HG02970 (cell line): ENCODE measurements at regions not wholly inside any gene's neighbourhood (a gene's known extent, or its start where the extent isn't known, plus 50 kb on each side); places are given as distances from the start of the nearest gene placed in this dataset.

Experiments used
- ATAC-seq: cut with Tn5 transposase; IDR thresholded peaks from one replicate; pipeline ENCODE4 v1.9.1; 2021; ENCODE audit warnings: mild to moderate bottlenecking, moderate library complexity, moderate number of reproducible peaks; ENCODE audit not compliant: unreplicated experiment, low FRiP score

DNA sequence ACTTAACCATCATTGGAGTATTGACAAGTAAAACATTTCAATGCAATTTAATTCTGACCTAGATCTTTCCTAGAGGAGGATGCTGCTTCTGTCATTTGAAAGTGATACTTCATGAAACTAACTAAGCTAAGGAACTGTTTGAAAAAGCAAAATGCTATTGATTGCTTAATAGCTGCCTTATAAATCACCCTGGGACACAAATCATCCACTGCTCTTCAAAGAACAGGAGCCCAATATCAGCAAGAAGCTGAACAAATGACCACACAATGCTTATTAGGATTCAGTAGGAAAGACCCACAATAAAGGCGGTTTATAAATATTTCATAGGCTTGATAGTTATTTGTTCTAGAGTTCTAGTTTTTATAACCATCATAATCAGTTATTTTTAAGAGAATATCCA, 216.3 kb downstream of the TEX36 start:
- ATAC-seq: no peak

DNA sequence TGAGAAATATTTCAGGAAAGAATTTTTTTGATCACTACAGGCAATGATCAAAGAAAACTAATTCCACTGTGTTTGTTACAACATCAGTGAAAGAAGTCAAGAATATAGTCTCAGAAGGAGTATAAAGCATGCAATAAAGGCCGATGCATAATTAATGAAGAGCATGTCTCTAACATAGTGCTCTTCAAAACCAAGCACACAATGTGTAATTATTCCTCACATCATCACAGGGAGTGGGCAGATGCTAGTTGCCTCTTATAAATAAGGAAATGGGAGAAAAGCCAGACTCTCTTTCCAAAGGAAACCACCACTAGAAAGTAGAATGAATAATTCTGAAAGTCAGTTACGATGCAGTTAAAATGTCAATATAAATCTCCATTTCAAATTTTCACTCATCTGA, 220.1 kb downstream of the TEX36 start:
- ATAC-seq: no peak

- ATAC-seq: no peak
Measured at GRCh38 chr10:125460326-125460725, 222.6 kb downstream of the TEX36 start.

GRCh38 chr10:125457406-125457805, 225.6 kb downstream of the TEX36 start:
- no peak for ATAC-seq

GRCh38 chr10:125455855-125456254, 227.1 kb downstream of the TEX36 start:
- no peak for ATAC-seq

GRCh38 chr10:125455431-125455830, 227.5 kb downstream of the TEX36 start:
- ATAC-seq: no peak

GRCh38 chr10:125451319-125451718, 231.6 kb downstream of the TEX36 start:
- no peak for ATAC-seq

DNA sequence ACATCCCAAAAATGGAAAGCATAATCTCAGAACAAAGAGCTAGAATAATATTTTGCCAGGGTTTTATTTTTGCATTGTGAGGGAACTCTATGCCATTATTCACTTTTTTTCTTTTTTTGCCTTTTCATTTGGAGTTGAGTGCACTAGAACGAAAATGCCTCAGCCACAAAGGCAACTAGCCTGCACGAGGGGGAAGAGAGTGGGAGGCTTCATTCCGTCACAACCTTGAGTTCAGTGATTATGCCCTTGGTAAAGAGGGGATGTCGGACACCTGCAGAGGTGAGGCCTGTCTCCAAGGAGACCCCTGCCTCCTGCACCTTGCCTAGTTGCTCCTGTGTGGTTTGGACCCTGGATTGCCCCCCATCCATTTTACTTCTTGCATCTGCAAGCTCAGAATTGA, 232.7 kb downstream of the TEX36 start:
- ATAC-seq: no peak

DNA sequence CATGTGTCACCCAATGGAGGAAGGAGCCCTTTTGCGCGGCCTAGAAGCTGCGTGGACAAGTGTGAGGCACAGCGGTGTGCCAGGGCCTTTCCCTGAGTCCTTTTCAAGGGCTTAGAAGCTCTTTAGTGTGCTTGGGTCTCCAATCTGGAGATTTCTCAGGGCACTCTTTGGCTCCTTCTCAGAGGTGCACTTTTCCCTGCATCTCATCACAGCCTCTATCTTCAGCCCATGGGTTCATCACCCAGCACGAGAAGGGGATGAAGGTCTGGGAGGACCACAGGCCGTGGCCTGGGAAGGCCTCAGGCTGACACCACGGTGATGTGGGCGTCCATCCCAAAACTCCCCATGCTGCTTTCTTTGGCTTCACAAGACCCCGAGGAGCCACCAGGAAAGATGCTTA, 233.4 kb downstream of the TEX36 start:
- ATAC-seq: no peak

DNA sequence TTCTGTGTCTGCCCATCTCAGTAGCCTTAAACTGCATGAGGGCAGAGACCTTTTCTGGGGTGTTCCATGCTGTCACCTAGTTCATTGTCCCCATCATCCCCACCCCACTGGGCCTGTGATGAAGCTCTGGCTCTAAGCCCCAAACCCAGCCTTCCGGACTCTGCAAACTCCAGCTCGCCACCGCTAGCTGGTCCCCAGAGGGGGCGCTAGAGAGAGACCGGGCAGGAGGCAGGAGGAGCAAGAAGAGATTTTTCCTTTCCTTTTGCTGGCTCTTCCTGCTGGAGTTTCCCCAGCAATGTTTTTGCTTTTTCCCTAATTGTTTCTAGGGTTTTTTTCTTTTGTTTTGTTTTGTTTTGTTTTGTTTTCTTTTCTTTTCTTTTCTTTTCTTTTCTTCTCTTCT, 234.4 kb downstream of the TEX36 start:
- ATAC-seq: no peak

DNA sequence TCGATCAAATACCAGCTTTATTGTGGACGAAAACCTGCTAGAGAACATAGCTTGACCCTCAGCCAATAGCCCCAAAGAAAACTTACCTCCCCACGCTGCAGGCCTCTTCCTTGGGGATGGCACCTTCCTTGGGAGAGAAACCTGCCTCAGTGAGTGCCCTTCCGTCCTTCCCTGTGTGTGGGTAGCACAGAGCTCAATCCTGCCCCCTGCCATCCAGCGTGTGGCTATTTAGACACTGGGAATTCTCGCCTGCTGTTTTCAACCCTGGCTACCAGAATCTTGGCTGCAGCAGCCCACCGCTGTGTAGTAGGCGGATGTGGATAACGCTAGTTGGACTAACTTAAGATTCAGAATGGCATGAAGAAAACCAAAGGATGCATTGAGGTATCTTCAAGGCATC, 238.2 kb downstream of the TEX36 start:
- no peak for ATAC-seq

DNA sequence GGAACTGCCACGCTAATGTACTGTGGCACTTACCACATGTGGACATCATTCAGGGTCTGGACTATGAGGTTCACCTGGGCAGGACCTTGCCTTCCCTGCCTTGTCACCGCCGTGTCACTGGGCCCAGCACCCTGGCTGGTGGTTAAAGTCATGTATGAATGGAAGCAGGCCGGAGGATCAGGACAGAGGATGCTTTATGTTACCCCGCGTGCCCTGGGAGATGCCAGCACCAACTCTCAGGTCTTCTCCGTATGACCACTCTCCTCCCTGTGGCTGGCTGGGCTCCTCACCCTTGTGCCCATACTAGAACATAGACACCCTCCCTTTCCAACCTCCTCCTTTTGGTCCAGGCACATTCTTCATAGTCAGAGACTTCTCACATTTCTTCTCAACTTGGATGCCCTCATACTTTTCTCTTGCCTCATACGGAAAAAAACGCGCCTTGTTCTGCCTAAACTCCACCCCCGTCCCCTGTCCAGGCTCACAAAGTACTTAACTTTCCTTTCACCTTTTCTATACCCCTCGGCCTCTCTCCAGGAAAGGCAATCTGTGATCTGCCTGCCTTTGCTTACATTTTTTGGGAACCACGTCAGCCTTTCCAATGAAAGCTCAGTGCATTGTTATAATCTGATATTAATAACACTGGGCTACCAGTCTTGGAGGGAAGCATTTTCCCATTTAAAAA, 240.0 kb downstream of the TEX36 start:
- ATAC-seq: no peak

- no peak for ATAC-seq
Measured at GRCh38 chr10:125441151-125441550, 241.8 kb downstream of the TEX36 start.

DNA sequence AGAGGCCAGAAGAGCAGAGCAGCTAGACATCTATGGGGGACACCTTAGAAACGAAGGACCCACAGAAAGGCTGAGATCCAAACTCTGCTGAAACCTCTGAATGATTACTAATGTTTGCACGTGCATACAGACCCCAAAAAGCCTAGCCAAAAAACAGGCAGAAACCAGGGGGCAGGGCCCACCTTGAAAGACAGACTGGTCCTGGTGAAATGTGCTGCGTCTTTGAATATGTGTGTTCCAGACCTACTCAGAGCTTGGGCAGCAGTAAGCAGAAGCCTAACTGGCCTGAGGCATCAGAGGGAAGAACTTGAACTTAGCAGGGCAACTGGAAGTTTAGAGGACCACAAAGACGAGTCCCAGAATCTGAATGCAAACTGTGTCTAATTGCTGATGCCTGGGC, 251.8 kb downstream of the TEX36 start:
- ATAC-seq: no peak

DNA sequence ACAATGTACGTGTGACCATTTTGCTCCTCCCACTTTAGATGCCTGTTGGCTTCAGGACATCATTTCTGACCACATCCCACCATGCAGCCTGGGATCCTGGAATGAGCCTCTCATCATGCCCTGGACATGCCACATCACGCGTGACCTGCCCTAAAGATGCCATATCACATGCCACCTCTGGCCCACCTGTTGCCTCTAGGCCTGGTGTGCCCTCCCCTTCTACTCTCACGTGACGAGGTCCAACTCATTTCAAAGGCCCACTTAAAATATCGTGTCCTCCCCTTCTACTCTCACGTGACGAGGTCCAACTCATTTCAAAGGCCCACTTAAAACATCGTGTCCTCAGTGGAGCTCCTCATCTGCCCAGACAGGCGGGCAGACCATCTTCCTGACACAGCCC, 254.9 kb downstream of the TEX36 start:
- ATAC-seq: no peak

DNA sequence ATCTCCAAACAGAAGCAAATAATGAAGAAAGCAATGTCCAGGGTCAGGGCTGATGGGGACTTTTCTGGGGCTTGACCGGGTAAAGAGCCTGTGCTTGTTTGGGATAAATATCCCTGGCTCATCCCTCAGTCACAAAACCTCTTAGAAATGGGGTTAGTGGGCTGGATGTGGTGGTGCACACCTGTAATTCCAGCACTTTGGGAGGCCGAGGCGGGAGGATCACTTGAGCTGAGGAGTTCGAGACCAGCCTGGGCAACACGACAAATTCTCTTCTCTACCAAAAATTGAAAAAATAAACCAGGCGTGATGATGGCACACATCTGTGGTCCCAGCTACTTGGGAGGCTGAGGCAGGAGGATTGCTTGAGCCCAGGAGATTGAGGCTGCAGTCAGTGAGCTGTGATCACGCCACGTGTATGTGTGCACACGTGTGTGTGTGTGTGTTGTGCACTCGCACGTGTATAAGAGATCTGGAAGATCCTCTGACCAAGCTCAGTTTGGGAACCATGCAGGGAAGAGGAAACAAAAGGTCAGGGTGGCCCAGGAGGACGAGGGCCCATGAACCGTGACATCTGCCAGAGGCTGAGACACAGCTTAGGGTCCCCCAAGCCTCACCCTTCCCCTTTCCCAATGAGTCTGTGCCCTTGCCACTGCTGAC, 258.6 kb downstream of the TEX36 start:
- no peak for ATAC-seq

DNA sequence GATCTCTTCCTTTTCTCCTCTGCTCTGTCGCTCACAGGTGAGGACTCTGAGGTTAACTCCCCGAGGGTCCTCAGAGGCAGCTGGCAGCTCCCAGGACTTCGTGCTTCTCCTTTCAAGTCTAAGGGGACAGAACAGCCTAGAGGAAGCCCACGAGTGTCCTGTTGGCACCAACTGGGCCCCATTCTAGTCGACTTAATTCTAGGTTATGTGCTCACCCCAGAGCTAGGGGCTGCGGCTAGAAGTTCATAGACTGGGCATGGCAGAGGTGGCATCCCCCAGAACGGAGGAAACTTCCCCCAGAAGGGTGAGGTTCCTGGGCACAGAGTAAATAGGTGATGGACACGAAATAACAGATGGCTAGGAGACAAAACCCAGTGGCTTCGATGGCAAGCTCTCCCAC, 259.4 kb downstream of the TEX36 start:
- no peak for ATAC-seq

- ATAC-seq: no peak
Measured at GRCh38 chr10:125419831-125420230, 259.5 kb upstream of the CTBP2 start.

GRCh38 chr10:125419146-125419545, 258.8 kb upstream of the CTBP2 start:
- no peak for ATAC-seq

DNA sequence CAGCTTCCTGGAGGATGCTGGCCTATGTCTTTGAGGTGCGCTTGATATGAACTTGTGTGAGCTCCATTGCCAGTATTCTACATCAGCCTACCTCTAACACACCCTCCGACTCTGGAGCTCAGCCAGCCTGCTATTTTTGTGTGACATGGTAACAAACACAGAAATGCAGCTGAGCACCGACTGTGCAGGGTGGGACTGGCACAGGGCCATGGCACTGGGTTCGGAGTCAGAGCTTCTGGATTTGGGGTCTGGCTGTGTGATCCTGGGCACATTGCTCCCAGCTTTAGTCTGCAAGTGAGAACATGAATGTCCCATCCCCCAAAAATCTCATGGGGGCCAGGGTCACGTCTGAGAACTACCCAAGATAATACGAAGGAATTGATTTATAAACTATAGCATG, 257.2 kb upstream of the CTBP2 start:
- ATAC-seq: no peak

DNA sequence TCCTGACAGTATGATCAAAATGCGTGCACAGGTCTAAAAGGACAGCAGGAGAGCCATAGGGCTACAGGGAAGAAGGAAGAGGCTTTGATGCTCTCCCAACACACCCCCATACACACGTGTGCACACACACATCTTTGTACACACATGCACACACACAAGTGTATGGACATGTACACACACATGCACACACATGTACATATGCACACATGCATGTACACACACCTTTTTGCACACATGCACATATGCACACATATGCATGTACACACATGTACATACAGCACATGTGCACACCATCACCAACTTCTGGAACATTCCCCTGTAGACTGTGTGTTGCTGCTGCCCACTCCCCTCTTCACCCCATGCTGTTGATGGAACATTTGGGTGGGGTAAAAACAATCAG, 255.6 kb upstream of the CTBP2 start:
- ATAC-seq: no peak

DNA sequence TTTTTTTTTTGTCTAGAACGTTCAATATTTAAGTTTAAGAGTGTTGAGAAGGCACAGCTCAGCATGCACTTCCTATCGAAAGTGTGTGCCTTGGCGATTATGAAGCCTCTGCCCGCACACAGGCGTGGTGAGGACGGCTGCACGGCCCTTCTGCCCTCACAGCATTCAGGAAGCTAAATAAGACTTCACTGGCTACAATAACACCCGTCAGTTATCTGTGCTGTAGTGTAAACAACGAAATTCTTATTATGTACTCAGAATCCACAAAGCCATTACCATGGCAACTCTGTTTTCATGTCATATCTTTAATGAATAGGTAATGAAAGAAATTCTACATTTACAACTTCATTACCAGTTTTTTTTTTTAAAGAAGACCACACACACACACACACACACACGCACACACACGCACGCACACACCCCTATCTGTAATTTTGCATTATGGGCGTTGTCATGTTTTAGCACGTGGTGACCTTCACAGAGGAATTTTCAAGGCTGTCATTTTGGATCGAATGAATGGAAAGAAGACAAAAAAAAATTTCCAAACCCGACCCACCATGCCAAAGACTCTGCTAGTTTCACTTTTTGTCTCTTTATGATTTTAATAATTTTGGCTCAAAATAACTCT, 254.8 kb upstream of the CTBP2 start:
- no peak for ATAC-seq
